Myocyte (in vitro differentiated cells): ENCODE measurements at regions not wholly inside any gene's neighbourhood (a gene's known extent, or its start where the extent isn't known, plus 50 kb on each side); places are given as distances from the start of the nearest gene placed in this dataset.

Source experiments
- DNase-seq: peaks from one replicate; pipeline ENCODE4 v3.0.0-alpha.2; 2012; ENCODE audit warnings: low read depth

DNA sequence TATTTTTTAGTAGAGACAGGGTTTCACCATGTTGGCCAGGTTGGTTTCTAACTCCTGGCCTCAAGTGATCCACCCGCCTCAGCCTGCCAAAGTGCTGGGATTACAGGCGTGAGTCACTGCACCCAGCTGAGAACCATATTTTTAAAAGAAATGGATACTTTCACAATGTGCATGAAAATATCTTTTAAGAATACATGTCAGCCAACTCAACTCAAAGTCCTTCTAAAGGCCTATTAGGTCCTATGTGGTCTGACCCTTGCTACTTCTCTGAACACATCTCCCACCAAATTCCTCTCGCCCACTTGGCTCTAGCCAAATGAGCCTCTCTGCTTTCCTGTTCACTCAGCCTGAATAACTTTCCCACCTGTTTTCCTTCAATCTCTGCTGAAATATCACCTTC lies 119.6 kb downstream of the MTX2 start:
- DNase-seq, result peak; percentile 25

GRCh38 chr2:176390276-176391147 lies 121.3 kb downstream of the MTX2 start:
- DNase-seq, result peak; percentile 20

GRCh38 chr2:176391148-176391419 lies 121.8 kb downstream of the MTX2 start:
- no peak for DNase-seq

DNA sequence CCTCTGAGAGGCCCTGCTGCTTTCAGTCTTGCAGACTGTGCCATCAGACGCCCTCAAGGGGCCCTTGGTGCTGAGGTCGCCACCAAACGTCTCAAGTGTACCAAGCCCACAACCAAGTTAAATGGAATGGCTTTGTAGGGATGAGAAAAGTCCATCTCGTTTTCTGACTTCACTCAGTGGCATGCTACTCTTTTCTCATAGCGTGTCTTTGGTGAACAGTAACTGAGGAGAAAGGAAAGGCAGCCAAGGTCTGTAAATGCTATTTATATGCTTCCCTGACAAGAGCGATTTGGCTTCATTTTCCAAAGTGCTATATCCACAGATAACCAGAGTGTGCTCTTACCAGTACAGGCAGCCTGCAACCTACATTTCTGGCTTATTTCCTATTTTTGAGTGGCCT lies 123.0 kb downstream of the MTX2 start:
- no peak for DNase-seq

DNA sequence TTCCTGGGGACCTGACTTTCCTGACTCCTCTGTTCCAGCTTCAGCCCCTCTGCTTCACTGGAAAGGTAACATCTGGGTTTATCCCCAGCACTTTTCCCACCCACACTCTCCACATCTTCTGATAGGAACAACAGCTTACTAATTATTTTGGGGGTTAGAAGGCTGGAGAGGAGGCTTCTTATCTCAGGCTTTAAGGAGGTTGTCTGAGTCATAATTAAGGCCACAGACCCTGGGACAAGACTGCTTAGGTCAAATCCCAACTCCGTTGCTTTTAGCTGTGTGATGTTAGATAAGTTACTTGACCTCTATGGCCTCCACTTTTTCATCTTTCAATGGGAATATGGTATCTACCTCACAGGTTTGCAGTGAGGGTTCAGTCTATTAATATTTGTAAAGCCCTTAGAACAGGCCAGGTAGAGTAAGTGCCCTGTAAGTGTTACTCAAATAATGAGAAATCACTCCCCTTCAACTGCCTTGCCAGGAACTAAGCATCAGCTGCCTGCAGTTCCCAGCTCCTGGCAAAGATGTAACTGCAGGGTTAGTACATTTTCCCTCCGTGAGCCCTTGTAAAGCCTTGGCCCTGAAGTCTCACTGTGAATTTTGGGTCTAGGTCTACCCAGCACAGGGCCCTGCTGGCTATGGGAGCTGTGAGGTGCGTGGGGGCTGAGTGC lies 123.6 kb downstream of the MTX2 start:
- no peak for DNase-seq

GRCh38 chr2:176395273-176395854 lies 126.1 kb downstream of the MTX2 start:
- DNase-seq, result no peak

DNA sequence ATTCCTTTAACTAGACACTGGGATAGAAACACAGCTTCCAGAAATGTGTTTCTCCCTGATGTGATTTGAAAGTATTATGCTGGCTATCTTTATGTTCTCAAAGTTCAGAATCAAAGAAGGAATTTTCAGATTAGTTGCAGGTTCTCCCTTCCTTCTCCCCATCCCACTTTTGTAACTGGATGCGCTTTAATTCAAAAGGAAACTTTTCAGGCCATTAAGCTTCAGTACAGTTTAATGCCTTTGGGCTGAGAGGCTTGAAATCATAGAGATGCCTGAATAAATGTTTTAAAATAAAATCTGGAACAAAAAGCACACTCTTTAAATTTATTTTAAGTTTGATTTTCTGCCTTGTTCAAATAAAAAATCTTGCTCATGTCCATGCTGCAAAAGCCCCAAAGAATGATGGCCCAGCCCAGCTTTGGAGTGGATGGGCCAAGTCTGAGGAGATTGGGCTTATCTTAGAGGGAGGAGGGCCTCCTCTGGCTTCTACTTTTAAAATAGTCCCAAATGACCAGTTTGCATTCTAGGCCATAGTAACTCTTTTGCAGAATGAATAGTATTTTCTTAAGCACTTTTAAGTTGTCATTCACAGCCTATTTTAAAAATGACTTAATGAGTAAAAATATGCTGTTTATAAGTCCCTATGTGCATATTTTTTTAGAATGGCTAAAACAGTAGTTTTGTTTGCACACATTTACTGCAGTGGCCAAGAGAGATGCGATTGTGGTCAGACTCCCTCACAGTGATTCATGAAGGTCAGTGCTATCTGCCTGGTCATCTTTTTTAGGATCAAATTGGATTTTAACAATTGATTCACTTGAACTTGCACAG lies 129.2 kb downstream of the MTX2 start:
- peak; percentile 33 for DNase-seq

DNA sequence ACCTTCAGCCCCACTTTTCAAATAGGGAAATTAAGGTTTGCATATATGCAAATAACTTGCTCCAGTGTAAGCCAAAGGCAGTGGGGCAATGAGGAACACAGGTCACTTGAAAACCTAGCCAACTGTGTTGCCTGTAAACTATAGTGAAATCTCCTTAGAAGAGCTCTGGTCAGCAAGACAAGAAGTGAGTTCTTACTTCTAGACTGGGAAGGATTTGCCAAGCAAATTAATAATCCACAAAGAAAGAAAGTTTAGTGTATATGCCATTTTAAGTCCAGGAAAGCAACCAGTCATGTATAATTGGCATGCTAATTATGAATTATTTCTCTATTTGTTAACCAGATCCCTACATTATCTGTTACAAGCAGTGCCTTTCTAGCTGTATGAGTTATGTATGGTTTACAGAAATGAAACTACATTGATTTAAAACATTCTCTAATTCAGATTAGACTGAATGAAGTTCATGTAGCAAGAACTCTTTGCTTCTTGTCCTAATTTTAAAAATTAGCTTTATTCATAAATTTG lies 129.9 kb downstream of the MTX2 start:
- no peak for DNase-seq

DNA sequence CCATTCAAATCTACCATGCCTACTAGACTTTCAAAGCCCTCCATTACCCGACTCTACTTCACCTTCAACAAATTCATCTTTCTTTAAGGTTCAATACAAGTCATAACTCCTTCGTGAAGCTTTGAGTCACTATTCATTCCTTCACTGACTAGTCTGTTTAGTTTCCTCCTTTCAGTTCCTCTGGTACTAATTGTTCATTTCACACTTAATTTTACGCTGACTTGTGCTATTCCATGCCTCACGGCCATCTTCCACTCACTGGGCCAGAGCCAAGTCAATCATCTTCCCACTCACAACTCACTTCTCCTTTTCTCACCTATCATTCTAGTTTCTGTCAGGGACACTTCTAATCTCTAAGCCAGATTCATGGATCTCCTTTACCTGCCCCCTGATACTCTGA lies 136.2 kb downstream of the MTX2 start:
- no peak for DNase-seq

DNA sequence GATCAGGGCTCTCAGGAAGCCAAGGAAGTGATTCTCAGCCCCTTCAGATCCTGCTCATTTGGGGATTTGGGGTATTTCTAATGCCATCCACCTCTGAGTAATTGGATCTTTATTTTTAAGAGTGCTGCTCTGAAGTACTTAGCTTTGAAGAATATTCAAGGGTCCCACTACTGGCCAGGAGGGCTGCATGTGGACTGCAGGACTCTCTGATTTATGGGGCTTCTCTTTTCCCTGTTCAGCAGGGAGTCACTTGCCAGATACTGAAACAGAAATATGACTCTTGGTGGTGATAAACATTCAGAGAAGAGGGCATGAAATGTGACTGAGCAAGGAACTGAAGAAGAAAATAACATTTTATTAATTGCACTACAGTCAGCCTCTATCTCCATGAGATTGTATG lies 138.5 kb downstream of the MTX2 start:
- no peak for DNase-seq

DNA sequence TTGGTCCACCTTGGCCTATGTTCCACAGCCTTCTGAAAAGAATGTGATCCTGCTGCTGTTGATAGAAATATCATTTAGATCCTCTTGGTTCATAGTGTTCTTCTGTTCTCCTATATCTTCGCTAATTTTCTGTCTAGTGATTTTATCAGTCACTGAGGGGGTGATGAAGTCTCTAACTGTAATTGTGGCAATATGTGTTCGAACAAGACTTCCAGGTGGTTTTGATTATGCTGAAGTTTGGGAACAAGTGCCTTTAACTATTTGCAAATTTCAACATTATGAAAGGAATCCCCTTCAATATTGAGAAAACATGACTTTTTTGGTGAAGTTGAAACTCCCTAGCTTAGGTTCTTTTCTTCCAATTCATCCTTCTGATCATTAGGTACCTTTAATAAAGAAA lies 140.4 kb downstream of the MTX2 start:
- DNase-seq, result no peak

GRCh38 chr2:176412136-176412535 lies 142.9 kb downstream of the MTX2 start:
- no peak for DNase-seq

GRCh38 chr2:176413786-176414185 lies 144.5 kb downstream of the MTX2 start:
- DNase-seq, result no peak

DNA sequence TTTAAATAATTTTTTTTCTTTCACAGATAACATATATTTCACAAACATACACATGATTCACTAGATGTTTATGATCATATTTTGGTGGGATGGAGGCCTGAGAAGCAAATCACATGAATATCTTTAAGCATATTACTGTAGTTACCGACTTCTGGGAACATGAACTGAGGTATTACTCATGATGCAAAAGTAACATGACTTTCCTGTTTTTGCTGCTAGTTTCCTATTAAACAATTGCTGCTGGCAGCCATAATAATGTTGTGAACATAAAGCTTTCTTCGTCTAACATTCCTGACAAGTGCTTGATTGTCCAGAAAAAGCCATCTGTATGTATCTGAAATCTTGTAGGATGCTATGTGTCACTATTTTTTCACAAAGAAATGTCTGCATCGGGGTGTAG lies 145.4 kb downstream of the MTX2 start:
- DNase-seq, result no peak

- peak; percentile 55 for DNase-seq
Observed at GRCh38 chr2:176415174-176415895, 146.1 kb downstream of the MTX2 start.

DNA sequence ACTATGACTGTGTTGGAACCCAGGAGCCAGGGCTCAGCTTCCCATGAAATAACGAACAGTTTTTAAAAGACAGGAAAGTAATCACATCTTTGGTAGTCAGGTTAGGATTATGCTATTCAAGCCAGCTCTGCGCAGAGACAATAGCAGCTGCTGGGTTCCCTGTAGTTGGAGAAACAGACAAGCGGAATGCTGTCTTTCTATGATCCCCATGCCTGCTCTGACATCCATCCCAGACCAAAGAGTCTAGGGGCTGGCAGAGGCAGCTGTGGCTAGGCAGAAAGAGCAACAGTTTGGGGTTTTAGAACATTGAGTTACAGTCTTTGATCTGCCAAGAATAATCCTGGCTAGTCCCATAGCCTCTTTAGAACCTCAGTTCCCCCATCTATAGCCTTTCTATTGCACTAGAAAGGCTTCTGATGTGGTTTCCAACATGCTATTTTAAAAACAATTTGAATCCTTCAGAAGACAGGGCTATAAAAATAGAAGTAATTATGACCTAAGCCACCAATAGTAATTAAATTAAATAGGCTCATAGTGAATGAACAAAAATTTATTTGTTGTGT lies 146.8 kb downstream of the MTX2 start:
- no peak for DNase-seq

GRCh38 chr2:176418768-176419167 lies 149.5 kb downstream of the MTX2 start:
- no peak for DNase-seq

- DNase-seq, result no peak
Observed at GRCh38 chr2:176419591-176420071, 150.4 kb downstream of the MTX2 start.

GRCh38 chr2:176421297-176422050 lies 152.2 kb downstream of the MTX2 start:
- no peak for DNase-seq

DNA sequence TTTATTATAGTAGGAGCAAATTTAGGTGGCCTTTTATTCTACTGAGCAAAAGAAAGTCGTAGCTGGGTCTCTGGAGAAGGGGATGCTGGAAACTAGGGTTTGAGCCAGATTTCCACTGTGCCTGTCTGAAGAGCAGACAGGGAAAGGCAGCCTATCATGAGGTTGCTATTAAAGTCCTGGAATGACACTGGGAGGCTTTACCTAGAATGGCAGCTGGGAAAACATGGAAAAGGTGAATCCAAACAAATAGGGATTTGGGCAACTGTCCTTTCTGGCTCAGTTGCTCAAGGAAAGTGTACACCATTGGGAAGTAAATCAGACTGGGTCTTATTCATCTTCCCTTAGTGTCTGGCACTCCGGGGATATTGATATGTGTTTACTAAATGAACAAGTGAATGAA lies 154.6 kb downstream of the MTX2 start:
- no peak for DNase-seq
